ENCODE measurements at regions not wholly inside any gene's neighbourhood (a gene's known extent, or its start where the extent isn't known, plus 50 kb on each side); places are given as distances from the start of the nearest gene placed in this dataset.

- no peak for TF ChIP-seq ZBTB11 (CRISPR knock-in tag; IDR thresholded peaks at IDR 0.05)
- TF ChIP-seq ZNF622 (IDR thresholded peaks at IDR 0.05): no peak
- no peak for TF ChIP-seq TCF12 (IDR thresholded peaks at IDR 0.05; ENCODE audit: low read depth, low read length)
- TF ChIP-seq SREBF1 (IDR thresholded peaks at IDR 0.05; ENCODE audit: low read length): no peak
- TF ChIP-seq USF1 (IDR thresholded peaks at IDR 0.05; ENCODE audit: borderline replicate concordance, extremely low read length, insufficient read depth, low read depth, low read length): no peak
- no peak for TF ChIP-seq WRNIP1 (IDR thresholded peaks at IDR 0.05; ENCODE audit: borderline replicate concordance, low read depth, low read length)
- no peak for TF ChIP-seq ZBTB33 (IDR thresholded peaks at IDR 0.05)
- TF ChIP-seq SREBF2 (IDR thresholded peaks at IDR 0.05; ENCODE audit: low read length): no peak
- TF ChIP-seq IRF3 (IDR thresholded peaks at IDR 0.05): no peak
- TF ChIP-seq KDM1A (IDR thresholded peaks at IDR 0.05; ENCODE audit: borderline replicate concordance): no peak
- no peak for TF ChIP-seq BHLHE40 (IDR thresholded peaks at IDR 0.05; ENCODE audit: borderline replicate concordance in 1 of 2, low read depth in 2 of 2, low read length in 1 of 2)
- TF ChIP-seq ZNF217 (IDR thresholded peaks at IDR 0.05): no peak
These were observed 284.6 kb upstream of the ZFP64 start (continued) for GRCh38 chr20:52476074-52476750.

Data from GM12878 (cell line).